HL-60 (cell line): ENCODE measurements at regions not wholly inside any gene's neighbourhood (a gene's known extent, or its start where the extent isn't known, plus 50 kb on each side); places are given as distances from the start of the nearest gene placed in this dataset.
"Not testable (repeated sequence)": the region's sequence is repeated elsewhere in the genome, so short reads cannot be mapped to it uniquely, and the experiment has no call there.

Source experiments
- CTCF ChIP-seq: IDR thresholded peaks from one replicate; pipeline ENCODE4 v1.5.1; 2011; ENCODE audit warnings: low read length, control low read depth, inconsistent platforms; ENCODE audit not compliant: insufficient read depth
- POLR2AphosphoS5 ChIP-seq: IDR thresholded peaks from 2 replicates; pipeline ENCODE4 v1.6.1; 2012; ENCODE audit warnings: low read depth

- TF ChIP-seq CTCF, POLR2AphosphoS5: not testable (repeated sequence)
Observed at GRCh38 chr1:149285205-149285604, 181.9 kb upstream of the NBPF9 start.
